Upper lobe of left lung (tissue), 4 donors: ENCODE measurements at regions not wholly inside any gene's neighbourhood (a gene's known extent, or its start where the extent isn't known, plus 50 kb on each side); places are given as distances from the start of the nearest gene placed in this dataset.

Source experiments
- CTCF ChIP-seq, 6 experiments: fragments of 450-650 bp in 4 of 6; fragments of 200-600 bp in 2 of 6; sonication (generic) in 2 of 6; IDR thresholded peaks; one replicate each; pipeline ENCODE4 v1.5.1; 2016 to 2019; ENCODE audit warnings: antibody characterized with exemption in 6 of 6
- POLR2A ChIP-seq, 4 donors: fragments of 450-650 bp; IDR thresholded peaks; one replicate each; pipeline ENCODE4 v1.5.1; 2016 to 2017; ENCODE audit warnings: antibody characterized with exemption in 4 of 4, mild to moderate bottlenecking in 2 of 4

GRCh38 chr4:148903388-148903787 is 461.2 kb upstream of the NR3C2 start:
- TF ChIP-seq POLR2A (IDR thresholded peaks at IDR 0.05), result no peak
- no peak for TF ChIP-seq CTCF (IDR thresholded peaks at IDR 0.05)
